ENCODE measurements at regions not wholly inside any gene's neighbourhood (a gene's known extent, or its start where the extent isn't known, plus 50 kb on each side); places are given as distances from the start of the nearest gene placed in this dataset.

GRCh38 chr10:104589431-104589830, 51.7 kb upstream of the SORCS3 start:
- TF ChIP-seq CTCF (IDR thresholded peaks at IDR 0.05) (no peak), EP300 (IDR thresholded peaks at IDR 0.05; ENCODE audit: borderline replicate concordance in 1 of 2, low read depth in 1 of 2, low read length in 1 of 2) (no peak), ELF1 (IDR thresholded peaks at IDR 0.05) (no peak), NRF1 (IDR thresholded peaks at IDR 0.05; ENCODE audit: low read depth, low read length) (no peak), JUND (IDR thresholded peaks at IDR 0.05) (no peak)
